ENCODE measurements at regions not wholly inside any gene's neighbourhood (a gene's known extent, or its start where the extent isn't known, plus 50 kb on each side); places are given as distances from the start of the nearest gene placed in this dataset.

GRCh38 chr4:22970665-22971064 lies 277.9 kb downstream of the GBA3 start:
- no peak overlapping the region for H3K27ac ChIP-seq (ENCODE audit: low read length)
- ATAC-seq (no peak), DNase-seq (ENCODE audit: low read depth, low spot score) (no peak)
- no peaks in the 10 kb centered on the region for H3K27me3 ChIP-seq (ENCODE audit: control insufficient read depth, insufficient read depth, low read length)
- no peak overlapping the region for H3K4me3 ChIP-seq (ENCODE audit: low read depth in 2 of 2, low read length in 2 of 2)
- H3K36me3 ChIP-seq (ENCODE audit: control insufficient read depth, insufficient read depth, low read length): no peaks in the 10 kb centered on the region
- H3K4me1 ChIP-seq (ENCODE audit: control insufficient read depth, insufficient read depth, low read length): no peaks in the 10 kb centered on the region
- ChIA-PET POLR2A (no interaction called here), CTCF (no interaction called here)
- BruUV-seq (replicated peaks): no TSS peak
- in situ Hi-C loops (cut with HindIII; ENCODE audit: low pct_unique_long_range_greater_than_20kb, low sequenced_read_pairs): no loop called here
- no peak for TF ChIP-seq SIN3A (IDR thresholded peaks at IDR 0.05; ENCODE audit: borderline replicate concordance, insufficient read depth, low read depth, low read length)
- TF ChIP-seq TCF7L2 (IDR thresholded peaks at IDR 0.05; ENCODE audit: low read depth, low read length): no peak
- 0 out of 2 replicates have a peak, but pooled peaks cover 6% of the 10 kb centered on the region for H3K9me3 ChIP-seq (ENCODE audit: control insufficient read depth, insufficient read depth, low read depth, low read length)
- intact Hi-C loops (cut with micrococcal nuclease; ENCODE audit: unreplicated experiment): no loop called here

GRCh38 chr4:22969287-22969896 lies 276.7 kb downstream of the GBA3 start:
- intact Hi-C loops (cut with micrococcal nuclease; ENCODE audit: unreplicated experiment) (no loop called here), in situ Hi-C loops (cut with HindIII; ENCODE audit: low pct_unique_long_range_greater_than_20kb, low sequenced_read_pairs) (no loop called here)
- H3K27ac ChIP-seq (ENCODE audit: low read length): no peak overlapping the region
- no peak overlapping the region for H3K4me3 ChIP-seq (ENCODE audit: low read depth in 2 of 2, low read length in 2 of 2)
- no peak for TF ChIP-seq TCF7L2 (IDR thresholded peaks at IDR 0.05; ENCODE audit: low read depth, low read length)
- TF ChIP-seq REST (IDR thresholded peaks at IDR 0.05; ENCODE audit: insufficient read depth in 1 of 2, low read depth in 2 of 2, low read length in 1 of 2): no peak
- no peak for TF ChIP-seq CTCF (IDR thresholded peaks at IDR 0.05)
- no peak for TF ChIP-seq POLR2AphosphoS5 (IDR thresholded peaks at IDR 0.05; ENCODE audit: low read depth, low read length)
- no peak for TF ChIP-seq SIN3A (IDR thresholded peaks at IDR 0.05; ENCODE audit: borderline replicate concordance, insufficient read depth, low read depth, low read length)
- ATAC-seq (peak; percentile 81), DNase-seq (ENCODE audit: low read depth, low spot score) (no peak)
- H3K4me1 ChIP-seq (ENCODE audit: control insufficient read depth, insufficient read depth, low read length): no peaks in the 10 kb centered on the region
- ChIA-PET CTCF (interaction anchor here (0.5 kb wide), 1 partner anchor 1504 kb away, joined by 3 read pairs; no protein-coding TSS in a partner anchor), POLR2A (no interaction called here)
- H3K9me3 ChIP-seq (ENCODE audit: control insufficient read depth, insufficient read depth, low read depth, low read length): no peaks in the 10 kb centered on the region
- BruUV-seq (replicated peaks): no TSS peak
- no peaks in the 10 kb centered on the region for H3K36me3 ChIP-seq (ENCODE audit: control insufficient read depth, insufficient read depth, low read length)
- H3K27me3 ChIP-seq (ENCODE audit: control insufficient read depth, insufficient read depth, low read length): no peaks in the 10 kb centered on the region

- H3K27ac ChIP-seq (ENCODE audit: low read length): no peak overlapping the region
- H3K9me3 ChIP-seq (ENCODE audit: control insufficient read depth, insufficient read depth, low read depth, low read length): no peaks in the 10 kb centered on the region
- POLR2A ChIA-PET: no interaction called here
- BruUV-seq (replicated peaks): no TSS peak
- DNase-seq (ENCODE audit: low read depth, low spot score) (no peak), ATAC-seq (no peak)
- intact Hi-C loops (cut with micrococcal nuclease; ENCODE audit: unreplicated experiment) (no loop called here), in situ Hi-C loops (cut with HindIII; ENCODE audit: low pct_unique_long_range_greater_than_20kb, low sequenced_read_pairs) (no loop called here)
- H3K4me3 ChIP-seq (ENCODE audit: low read depth in 2 of 2, low read length in 2 of 2): no peak overlapping the region
- TF ChIP-seq CTCF (IDR thresholded peaks at IDR 0.05) (peak; percentile 28; the same call in 1 of the 2 replicates), TCF7L2 (IDR thresholded peaks at IDR 0.05; ENCODE audit: low read depth, low read length) (no peak), SIN3A (IDR thresholded peaks at IDR 0.05; ENCODE audit: borderline replicate concordance, insufficient read depth, low read depth, low read length) (no peak)
- H3K4me1 ChIP-seq (ENCODE audit: control insufficient read depth, insufficient read depth, low read length): no peaks in the 10 kb centered on the region
- CTCF ChIA-PET: no interaction called here
- H3K27me3 ChIP-seq (ENCODE audit: control insufficient read depth, insufficient read depth, low read length): no peaks in the 10 kb centered on the region
- H3K36me3 ChIP-seq (ENCODE audit: control insufficient read depth, insufficient read depth, low read length): no peaks in the 10 kb centered on the region
Measured at GRCh38 chr4:22962295-22962694, 269.6 kb downstream of the GBA3 start.
